ENCODE measurements at regions not wholly inside any gene's neighbourhood (a gene's known extent, or its start where the extent isn't known, plus 50 kb on each side); places are given as distances from the start of the nearest gene placed in this dataset.

DNA sequence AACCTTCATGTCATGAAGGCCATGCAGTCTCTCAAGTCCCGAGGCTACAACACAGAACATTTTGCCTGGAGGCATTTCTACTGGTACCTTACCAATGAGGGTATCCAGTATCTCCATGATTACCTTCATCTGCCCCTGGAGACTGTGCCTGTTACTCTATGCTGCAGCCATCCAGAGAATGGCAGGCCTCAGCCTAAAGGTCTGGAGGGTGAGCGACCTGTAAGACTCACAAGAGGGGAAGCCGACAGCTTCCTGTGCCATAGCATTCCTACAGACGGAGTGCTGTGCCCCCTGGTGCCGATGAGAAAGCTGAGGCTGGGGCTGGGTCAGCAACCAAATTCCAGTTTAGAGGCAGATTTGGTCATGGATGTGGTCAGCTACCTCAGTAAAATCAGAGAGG, 51.3 kb upstream of the CADPS start:
- H3K4me3 ChIP-seq = no peak overlapping the region
- no peak for TF ChIP-seq EP300 (IDR thresholded peaks at IDR 0.05)
- TF ChIP-seq POLR2A (IDR thresholded peaks at IDR 0.05) = no peak
- TF ChIP-seq, protein P1, sequence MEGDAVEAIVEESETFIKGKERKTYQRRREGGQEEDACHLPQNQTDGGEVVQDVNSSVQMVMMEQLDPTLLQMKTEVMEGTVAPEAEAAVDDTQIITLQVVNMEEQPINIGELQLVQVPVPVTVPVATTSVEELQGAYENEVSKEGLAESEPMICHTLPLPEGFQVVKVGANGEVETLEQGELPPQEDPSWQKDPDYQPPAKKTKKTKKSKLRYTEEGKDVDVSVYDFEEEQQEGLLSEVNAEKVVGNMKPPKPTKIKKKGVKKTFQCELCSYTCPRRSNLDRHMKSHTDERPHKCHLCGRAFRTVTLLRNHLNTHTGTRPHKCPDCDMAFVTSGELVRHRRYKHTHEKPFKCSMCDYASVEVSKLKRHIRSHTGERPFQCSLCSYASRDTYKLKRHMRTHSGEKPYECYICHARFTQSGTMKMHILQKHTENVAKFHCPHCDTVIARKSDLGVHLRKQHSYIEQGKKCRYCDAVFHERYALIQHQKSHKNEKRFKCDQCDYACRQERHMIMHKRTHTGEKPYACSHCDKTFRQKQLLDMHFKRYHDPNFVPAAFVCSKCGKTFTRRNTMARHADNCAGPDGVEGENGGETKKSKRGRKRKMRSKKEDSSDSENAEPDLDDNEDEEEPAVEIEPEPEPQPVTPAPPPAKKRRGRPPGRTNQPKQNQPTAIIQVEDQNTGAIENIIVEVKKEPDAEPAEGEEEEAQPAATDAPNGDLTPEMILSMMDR (IDR thresholded peaks at IDR 0.05) = no peak
- H3K9me3 ChIP-seq = no peaks in the 10 kb centered on the region
- H3K36me3 ChIP-seq = no peaks in the 10 kb centered on the region
- DNase-seq (ENCODE audit: low spot score in 2 of 2) = no peak
- WGBS, 2 donors = 39 to 56% methylated on average over 5 of the region's 5 CpGs
- H3K4me1 ChIP-seq = no peaks in the 10 kb centered on the region
- no peaks in the 10 kb centered on the region for H3K27me3 ChIP-seq
- H3K27ac ChIP-seq = no peak overlapping the region

DNA sequence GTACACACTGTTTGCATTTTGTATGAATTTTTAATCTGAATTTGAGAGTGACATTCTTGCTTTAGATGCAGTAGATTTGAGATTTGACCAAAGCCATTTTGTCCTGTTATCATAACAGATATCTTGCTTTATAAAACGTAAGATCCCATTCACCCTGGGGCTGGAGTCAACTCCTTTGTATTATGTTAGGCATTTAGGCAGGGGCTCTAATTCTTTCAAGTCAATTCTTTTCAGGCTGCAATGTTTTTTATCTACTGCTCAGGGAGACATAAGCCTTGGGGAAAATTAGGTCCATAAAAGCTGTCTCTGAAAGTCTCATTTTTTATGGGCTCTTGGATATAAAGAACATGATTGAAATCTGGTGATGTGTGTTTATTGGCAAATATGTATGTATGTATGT, 53.0 kb upstream of the CADPS start:
- Histone ChIP-seq H3K27ac (no peak overlapping the region), H3K27me3 (no peaks in the 10 kb centered on the region), H3K4me3 (no peak overlapping the region), H3K4me1 (no peaks in the 10 kb centered on the region), H3K9me3 (no peaks in the 10 kb centered on the region), H3K36me3 (no peaks in the 10 kb centered on the region)
- no peak for DNase-seq (ENCODE audit: low spot score in 2 of 2)
- WGBS, 2 donors = 17 to 37% methylated on average over 1 of the region's 1 CpG
- TF ChIP-seq POLR2A (IDR thresholded peaks at IDR 0.05) (no peak), EP300 (IDR thresholded peaks at IDR 0.05) (no peak)
- TF ChIP-seq, protein P1 (IDR thresholded peaks at IDR 0.05) = no peak

DNA sequence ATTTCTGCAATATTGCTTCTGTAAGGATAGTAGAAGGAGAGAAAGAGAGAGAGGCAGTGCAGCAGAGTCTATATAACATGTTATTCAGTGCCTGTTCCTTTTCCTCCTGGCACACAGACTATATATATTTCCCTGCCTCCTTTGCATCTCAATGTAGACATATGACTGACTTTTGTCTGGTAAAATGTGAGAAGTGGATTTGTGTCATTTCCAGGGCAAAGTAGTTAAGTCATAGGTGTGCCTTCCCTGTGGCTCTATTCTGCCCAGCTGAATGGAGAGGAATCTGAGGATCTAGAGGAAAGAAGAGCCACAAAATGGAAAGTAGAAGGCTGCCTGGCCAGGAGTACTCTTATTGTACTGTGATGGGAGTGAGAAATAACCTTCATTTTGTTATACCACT, 54.6 kb upstream of the CADPS start:
- TF ChIP-seq EP300 (IDR thresholded peaks at IDR 0.05) = no peak
- TF ChIP-seq, protein P1 (IDR thresholded peaks at IDR 0.05) = no peak
- TF ChIP-seq POLR2A (IDR thresholded peaks at IDR 0.05) = no peak
- Histone ChIP-seq H3K4me3 (no peak overlapping the region), H3K4me1 (no peaks in the 10 kb centered on the region), H3K9me3 (no peaks in the 10 kb centered on the region), H3K36me3 (no peaks in the 10 kb centered on the region), H3K27me3 (no peaks in the 10 kb centered on the region), H3K27ac (no peak overlapping the region)
- DNase-seq (ENCODE audit: low spot score in 2 of 2) = no peak

DNA sequence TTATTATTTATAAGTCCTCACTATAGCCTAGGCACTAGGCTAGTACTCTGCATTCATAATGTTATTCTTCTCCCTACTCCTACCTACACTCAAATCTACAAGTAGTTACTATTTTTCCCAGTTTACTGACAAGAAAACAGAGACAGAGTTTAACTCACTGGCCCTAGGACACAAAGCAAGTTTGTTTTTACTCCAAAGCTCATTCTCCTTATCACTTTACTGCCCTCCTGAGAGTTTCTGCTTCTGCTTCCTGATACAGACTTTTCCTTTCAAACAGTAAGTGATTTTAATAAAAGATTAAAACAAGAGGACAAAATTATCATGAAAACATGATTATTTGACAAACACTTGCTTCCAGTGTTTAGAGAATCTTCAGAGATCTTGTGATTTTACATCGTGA, 60.6 kb upstream of the CADPS start:
- Histone ChIP-seq H3K27me3 (no peaks in the 10 kb centered on the region), H3K27ac (no peak overlapping the region), H3K36me3 (no peaks in the 10 kb centered on the region), H3K4me3 (no peak overlapping the region), H3K4me1 (no peaks in the 10 kb centered on the region), H3K9me3 (peaks cover 0 to 9% (median 0%) of the 10 kb centered on the region in 4 donors)
- 61 to 64% methylated on average over 1 of the region's 1 CpG for WGBS, 2 donors
- TF ChIP-seq, protein P1 (IDR thresholded peaks at IDR 0.05) = no peak
- TF ChIP-seq EP300 (IDR thresholded peaks at IDR 0.05) = no peak
- no peak for TF ChIP-seq POLR2A (IDR thresholded peaks at IDR 0.05)
- no peak for DNase-seq (ENCODE audit: low spot score in 2 of 2)

DNA sequence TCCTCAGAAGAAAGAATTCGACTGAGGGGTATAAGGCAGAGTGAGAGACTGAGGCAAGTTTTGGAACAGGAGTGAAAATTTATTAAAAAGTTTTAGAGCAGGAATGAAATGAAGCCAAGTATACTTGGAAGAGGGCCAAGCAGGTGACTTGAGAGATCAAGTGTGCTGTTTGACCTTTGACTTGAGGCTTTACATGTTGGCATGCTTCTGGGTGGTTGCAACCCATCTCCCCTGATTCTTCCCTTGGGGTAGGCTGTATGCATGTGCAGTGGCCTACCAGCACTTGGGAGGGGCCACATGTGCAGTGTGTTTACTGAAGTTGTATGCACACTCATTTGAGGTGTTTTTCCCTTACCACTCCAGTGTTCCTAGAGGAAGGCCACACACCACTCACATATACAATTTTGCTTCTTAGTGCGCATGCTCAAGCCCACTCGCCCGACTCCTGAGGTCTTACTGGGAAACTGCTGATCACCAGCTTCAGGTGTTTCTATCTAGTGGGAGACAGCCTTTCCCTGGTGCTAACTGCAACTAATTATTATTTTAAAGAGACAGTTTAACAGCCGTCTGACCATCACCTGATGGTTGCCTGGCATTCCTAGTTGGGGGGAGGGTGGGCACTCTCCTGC, 61.5 kb upstream of the CADPS start:
- H3K9me3 ChIP-seq = peaks cover 0 to 9% (median 0%) of the 10 kb centered on the region in 4 donors
- H3K4me1 ChIP-seq = no peaks in the 10 kb centered on the region
- H3K36me3 ChIP-seq = no peaks in the 10 kb centered on the region
- TF ChIP-seq, protein P1 (IDR thresholded peaks at IDR 0.05) = no peak
- TF ChIP-seq POLR2A (IDR thresholded peaks at IDR 0.05) (no peak), EP300 (IDR thresholded peaks at IDR 0.05) (no peak)
- H3K4me3 ChIP-seq = no peak overlapping the region
- DNase-seq (ENCODE audit: low spot score in 2 of 2) = no peak
- no peak overlapping the region for H3K27ac ChIP-seq
- no peaks in the 10 kb centered on the region for H3K27me3 ChIP-seq
- WGBS, 2 donors = 82 to 92% methylated on average over 5 of the region's 5 CpGs

Measured in tibial nerve (tissue), 4 donors.